ENCODE measurements at regions not wholly inside any gene's neighbourhood (a gene's known extent, or its start where the extent isn't known, plus 50 kb on each side); places are given as distances from the start of the nearest gene placed in this dataset.

DNA sequence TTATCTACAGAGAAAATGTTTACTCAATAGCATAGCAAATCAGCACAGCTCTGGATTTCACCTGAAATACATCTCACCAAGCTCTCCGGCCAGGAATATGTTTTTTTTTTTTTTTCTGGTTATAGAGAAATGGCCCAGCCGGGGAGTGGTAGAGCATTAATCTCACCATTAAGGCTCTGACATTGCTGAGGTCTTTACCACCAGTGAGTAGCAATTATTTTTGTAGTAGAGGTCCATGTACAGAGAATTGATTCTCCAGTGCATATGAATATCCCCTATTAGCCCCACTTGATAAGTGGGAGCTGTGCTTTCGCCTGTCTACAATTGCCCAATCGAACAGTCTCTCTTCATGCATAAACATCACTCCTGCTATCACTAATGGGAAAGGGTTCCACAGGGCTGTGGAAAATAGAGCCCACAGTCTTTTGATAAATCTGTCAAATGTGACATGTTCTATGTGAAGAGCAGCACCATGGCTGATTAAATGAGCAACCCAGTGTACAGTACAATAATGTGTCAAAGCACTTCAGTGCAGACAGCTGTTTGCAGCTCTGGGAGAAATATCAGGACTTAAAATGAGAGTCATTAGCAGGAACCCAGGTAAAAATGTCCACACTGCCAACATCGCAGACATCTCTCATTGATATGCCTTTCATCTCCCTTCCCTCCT lies 227.1 kb upstream of the ID4 start:
- no peaks in the 10 kb centered on the region for H3K27me3 ChIP-seq (replicated peaks in 1 of 4; ENCODE audit: control insufficient read depth in 3 of 4, extremely low read depth in 1 of 4, insufficient read depth in 3 of 4, low read length in 3 of 4)
- no peak overlapping the region for H3K14ac ChIP-seq (ENCODE audit: insufficient read length)
- H2BK12ac ChIP-seq (ENCODE audit: low read depth, low read length): no peak overlapping the region
- no peak overlapping the region for H2BK120ac ChIP-seq (replicated peaks; ENCODE audit: low read depth, low read length)
- no peak overlapping the region for H3K18ac ChIP-seq (ENCODE audit: extremely low read depth, low read length)
- H2AFZ ChIP-seq (ENCODE audit: low read length): 0 out of 2 replicates have a peak overlapping the region, but pooled peaks have one; percentile 20
- H3K4me2 ChIP-seq (ENCODE audit: insufficient read depth in 1 of 2, low read depth in 2 of 2, low read length in 2 of 2): no peak overlapping the region
- no peak overlapping the region for H4K8ac ChIP-seq (ENCODE audit: extremely low read depth, insufficient read depth, low read length)
- POLR2A ChIA-PET (ENCODE audit: partially characterized antibody): no interaction called here
- no peak overlapping the region for H2BK5ac ChIP-seq (ENCODE audit: low read depth, low read length)
- FAIRE-seq (no peak), DNase-seq (ENCODE audit: low read depth in 1 of 2, low spot score in 2 of 2) (no peak)
- no peaks in the 10 kb centered on the region for H4K20me1 ChIP-seq (replicated peaks in 1 of 2; ENCODE audit: control insufficient read depth in 1 of 2, insufficient read depth in 2 of 2, low read length in 2 of 2)
- H3K56ac ChIP-seq (replicated peaks; ENCODE audit: insufficient read length, low read depth, low read length): no peak overlapping the region
- no peaks in the 10 kb centered on the region for H3K36me3 ChIP-seq (ENCODE audit: control insufficient read depth in 2 of 4, insufficient read depth in 4 of 4, low read length in 3 of 4)
- H2AK5ac ChIP-seq (ENCODE audit: low read depth, low read length): no peak overlapping the region
- no peaks in the 10 kb centered on the region for H3K23me2 ChIP-seq (ENCODE audit: low read depth, low read length)
- no peak overlapping the region for H4K5ac ChIP-seq (ENCODE audit: insufficient read length, low read depth, low read length)
- no peaks in the 10 kb centered on the region for H3K79me1 ChIP-seq (ENCODE audit: low read depth, low read length)
- CTCF ChIA-PET (ENCODE audit: partially characterized antibody): interaction anchor here (0.6 kb wide), 1 partner anchor 482 kb away, joined by 3 read pairs; no protein-coding TSS in a partner anchor
- no peaks in the 10 kb centered on the region for H3K9me3 ChIP-seq (ENCODE audit: insufficient read depth in 2 of 2, low read depth in 1 of 2, low read length in 1 of 2)
- no peak overlapping the region for H3K4ac ChIP-seq (replicated peaks; ENCODE audit: insufficient read length, low read depth, low read length)
- no peaks in the 10 kb centered on the region for H3K79me2 ChIP-seq (ENCODE audit: control insufficient read depth in 1 of 2, insufficient read depth in 2 of 2, low read length in 2 of 2)
- 90% methylated on average over 5 of the region's 5 CpGs; no CpG with 5 or more reads in 1 of the 2 experiments for WGBS, 2 experiments (ENCODE audit: extremely low coverage in 1 of 2, insufficient coverage in 1 of 2, insufficient read length in 1 of 2, insufficient replicate concordance in 2 of 2, low coverage in 1 of 2, low lambda C conversion rate in 2 of 2, missing lambda C conversion rate in 1 of 2)
- H2BK15ac ChIP-seq (ENCODE audit: low read length): no peak overlapping the region
- no peaks in the 10 kb centered on the region for H3K4me1 ChIP-seq (replicated peaks in 1 of 4; ENCODE audit: control insufficient read depth in 3 of 4, insufficient read depth in 4 of 4, low read length in 3 of 4)
- no peak overlapping the region for H4K91ac ChIP-seq (replicated peaks; ENCODE audit: insufficient read length, low read length)
- no peak overlapping the region for H3K27ac ChIP-seq (ENCODE audit: low read depth, low read length)
- no peak overlapping the region for H3K23ac ChIP-seq (ENCODE audit: insufficient read length)
- no peak overlapping the region for H3K4me3 ChIP-seq (ENCODE audit: extremely low read depth in 1 of 4, insufficient read depth in 2 of 4, low read depth in 3 of 4, low read length in 4 of 4)
- H2BK20ac ChIP-seq (ENCODE audit: low read length): no peak overlapping the region
- H3K9ac ChIP-seq (replicated peaks in 1 of 4; ENCODE audit: extremely low read depth in 1 of 4, low read depth in 3 of 4, low read length in 3 of 4): no peak overlapping the region
- TF ChIP-seq PHF8 (conservative IDR thresholded peaks at IDR 0.05; ENCODE audit: low read depth, low read length): no peak
- TF ChIP-seq SIN3A (conservative IDR thresholded peaks at IDR 0.05 in 1 of 2, IDR thresholded peaks at IDR 0.05 in 1 of 2; ENCODE audit: low read depth in 1 of 2, low read length in 2 of 2): no peak
- no peak for TF ChIP-seq HDAC6 (IDR thresholded peaks at IDR 0.05; ENCODE audit: low read depth, low read length)
- no peak for TF ChIP-seq CHD1 (IDR thresholded peaks at IDR 0.05; ENCODE audit: low read depth, low read length)

All from H1 (cell line).